Smooth muscle cell (in vitro differentiated cells): ENCODE measurements at regions not wholly inside any gene's neighbourhood (a gene's known extent, or its start where the extent isn't known, plus 50 kb on each side); places are given as distances from the start of the nearest gene placed in this dataset.

ENCODE experiments used
- DNase-seq: peaks from one replicate; lab custom pipeline; 2025; ENCODE audit not compliant: unreplicated experiment; lab: John Stamatoyannopoulos, UW
- H2AFZ ChIP-seq: fragments of 200-600 bp; sonication (generic); 2 replicates; pipeline ENCODE4 v1.6.0; 2016; ENCODE audit warnings: antibody characterized with exemption, low read depth, mild to moderate bottlenecking
- H3F3A ChIP-seq: fragments of 200-600 bp; sonication (generic); 2 replicates; pipeline ENCODE4 v1.6.0; 2017; ENCODE audit warnings: antibody characterized with exemption, low read depth
- H3K27ac ChIP-seq: fragments of 200-600 bp; sonication (generic); 2 replicates; pipeline ENCODE4 v1.5.1; 2016; ENCODE audit warnings: low read depth, mild to moderate bottlenecking
- H3K27me3 ChIP-seq: fragments of 200-600 bp; sonication (generic); 2 replicates; pipeline ENCODE4 v1.6.1; 2016; ENCODE audit warnings: low read depth, mild to moderate bottlenecking
- H3K36me3 ChIP-seq: fragments of 200-600 bp; sonication (generic); 2 replicates; pipeline ENCODE4 v1.5.1; 2016; ENCODE audit warnings: low read depth
- H3K4me1 ChIP-seq: fragments of 200-600 bp; sonication (generic); 2 replicates; pipeline ENCODE4 v1.5.1; 2016; ENCODE audit warnings: low read depth
- H3K4me2 ChIP-seq: fragments of 200-600 bp; sonication (generic); 2 replicates; pipeline ENCODE4 v1.6.0; 2016; ENCODE audit warnings: mild to moderate bottlenecking
- H3K4me3 ChIP-seq: fragments of 200-600 bp; sonication (generic); 2 replicates; pipeline ENCODE4 v1.5.1; 2016; ENCODE audit warnings: mild to moderate bottlenecking
- H3K79me2 ChIP-seq: fragments of 200-600 bp; sonication (generic); 2 replicates; pipeline ENCODE4 v1.6.0; 2016; ENCODE audit warnings: low read depth, mild to moderate bottlenecking
- H3K9ac ChIP-seq: fragments of 200-600 bp; sonication (generic); 2 replicates; pipeline ENCODE4 v1.6.0; 2016; ENCODE audit warnings: low read depth
- H3K9me3 ChIP-seq: fragments of 200-600 bp; sonication (generic); replicated peaks from 2 replicates; pipeline ENCODE4 v1.5.1; 2016; ENCODE audit warnings: low read depth
- H4K20me1 ChIP-seq: fragments of 200-600 bp; sonication (generic); 2 replicates; pipeline ENCODE4 v1.6.0; 2016; ENCODE audit warnings: low read depth
- CTCF ChIP-seq: fragments of 200-600 bp; sonication (generic); IDR thresholded peaks from 2 replicates; pipeline ENCODE4 v1.5.1; 2017; ENCODE audit warnings: borderline replicate concordance, mild to moderate bottlenecking, antibody characterized with exemption; ENCODE audit not compliant: insufficient read depth, poor library complexity, severe bottlenecking
- WGBS: methylation state at CpG from one replicate; pipeline ENCODE4 v1.1.7; 2016; ENCODE audit warnings: low lambda C conversion rate; 5-methylcytosine and 5-hydroxymethylcytosine counted together

GRCh38 chr4:126109836-126110235, 795.1 kb downstream of the FAT4 start:
- no peaks in the 10 kb centered on the region for H3K36me3 ChIP-seq
- WGBS, result 91% methylated on average over 2 of the region's 2 CpGs
- H3F3A ChIP-seq, result no peaks in the 10 kb centered on the region
- no peaks in the 10 kb centered on the region for H3K27me3 ChIP-seq
- no peak for TF ChIP-seq CTCF
- no peak overlapping the region for H3K9ac ChIP-seq
- no peak overlapping the region for H3K27ac ChIP-seq
- H4K20me1 ChIP-seq, result no peaks in the 10 kb centered on the region
- no peaks in the 10 kb centered on the region for H3K79me2 ChIP-seq
- no peak overlapping the region for H3K4me3 ChIP-seq
- H3K9me3 ChIP-seq, result no peaks in the 10 kb centered on the region
- H2AFZ ChIP-seq, result no peak overlapping the region
- no peaks in the 10 kb centered on the region for H3K4me1 ChIP-seq
- no peak overlapping the region for H3K4me2 ChIP-seq
- no peak for DNase-seq

- no peaks in the 10 kb centered on the region for H3K4me1 ChIP-seq
- no peak for TF ChIP-seq CTCF
- no peak overlapping the region for H3K4me3 ChIP-seq
- no peak overlapping the region for H2AFZ ChIP-seq
- H3K9ac ChIP-seq, result no peak overlapping the region
- H3K9me3 ChIP-seq, result peaks cover 15% of the 10 kb centered on the region
- H3K27ac ChIP-seq, result no peak overlapping the region
- H3F3A ChIP-seq, result no peaks in the 10 kb centered on the region
- no peaks in the 10 kb centered on the region for H3K79me2 ChIP-seq
- H3K36me3 ChIP-seq, result peaks cover 9% of the 10 kb centered on the region
- WGBS, result 79% methylated on average over 1 of the region's 1 CpG
- DNase-seq, result no peak
- no peaks in the 10 kb centered on the region for H4K20me1 ChIP-seq
- H3K4me2 ChIP-seq, result no peak overlapping the region
- no peaks in the 10 kb centered on the region for H3K27me3 ChIP-seq
Observed at GRCh38 chr4:126113058-126113457, 798.3 kb downstream of the FAT4 start.

- H2AFZ ChIP-seq, result peak overlapping the region; percentile 93
- peak overlapping the region; percentile 30 for H3K27ac ChIP-seq
- no peaks in the 10 kb centered on the region for H3K27me3 ChIP-seq
- no peak overlapping the region for H3K4me3 ChIP-seq
- 82% methylated on average over 1 of the region's 1 CpG for WGBS
- no peaks in the 10 kb centered on the region for H3K9me3 ChIP-seq
- no peaks in the 10 kb centered on the region for H3K79me2 ChIP-seq
- H3K9ac ChIP-seq, result no peak overlapping the region
- no peaks in the 10 kb centered on the region for H3K4me1 ChIP-seq
- no peaks in the 10 kb centered on the region for H3F3A ChIP-seq
- H3K36me3 ChIP-seq, result no peaks in the 10 kb centered on the region
- no peak for TF ChIP-seq CTCF
- no peaks in the 10 kb centered on the region for H4K20me1 ChIP-seq
- peak overlapping the region; percentile 49 for H3K4me2 ChIP-seq
- DNase-seq, result no peak
Observed at GRCh38 chr4:126123611-126124325, 809.0 kb downstream of the FAT4 start.

- H3K27me3 ChIP-seq, result no peaks in the 10 kb centered on the region
- H3K9me3 ChIP-seq, result no peaks in the 10 kb centered on the region
- DNase-seq, result no peak
- no peaks in the 10 kb centered on the region for H3K36me3 ChIP-seq
- 79% methylated on average over 1 of the region's 1 CpG for WGBS
- no peaks in the 10 kb centered on the region for H4K20me1 ChIP-seq
- H3K9ac ChIP-seq, result no peak overlapping the region
- H3K27ac ChIP-seq, result no peak overlapping the region
- no peaks in the 10 kb centered on the region for H3K79me2 ChIP-seq
- peak overlapping the region; percentile 36 for H2AFZ ChIP-seq
- H3F3A ChIP-seq, result no peaks in the 10 kb centered on the region
- H3K4me3 ChIP-seq, result no peak overlapping the region
- no peak overlapping the region for H3K4me2 ChIP-seq
- no peaks in the 10 kb centered on the region for H3K4me1 ChIP-seq
- no peak for TF ChIP-seq CTCF
Observed at GRCh38 chr4:126124818-126125217, 810.1 kb downstream of the FAT4 start.
